OCI-LY3 (cell line): ENCODE measurements at regions not wholly inside any gene's neighbourhood (a gene's known extent, or its start where the extent isn't known, plus 50 kb on each side); places are given as distances from the start of the nearest gene placed in this dataset.

Source experiments
- H2AFZ ChIP-seq: fragments of 200-600, 300-600 bp; shearing (Covaris generic); 2 replicates; pipeline ENCODE4 v1.6.0; 2014; ENCODE audit warnings: antibody characterized with exemption, low read depth, low read length
- H3K27ac ChIP-seq: fragments of 200-600, 300-600 bp; sonication (generic); 2 replicates; pipeline ENCODE4 v1.5.1; 2014; ENCODE audit warnings: mild to moderate bottlenecking, low read length, moderate library complexity, mixed read lengths
- H3K27me3 ChIP-seq: fragments of 200-600, 300-600 bp; sonication (generic); 2 replicates; pipeline ENCODE4 v1.6.1; 2014; ENCODE audit warnings: low read depth, low read length, mixed read lengths
- H3K36me3 ChIP-seq: fragments of 200-600, 300-600 bp; sonication (generic); replicated peaks from 2 replicates; pipeline ENCODE3; 2014; ENCODE audit warnings: low read depth, low read length, mixed read lengths
- H3K4me1 ChIP-seq: fragments of 300-600, 200-600 bp; sonication (generic); 2 replicates; pipeline ENCODE4 v1.6.1; 2014; ENCODE audit warnings: low read length, mixed read lengths
- H3K4me2 ChIP-seq: fragments of 200-600, 300-600 bp; sonication (generic); 2 replicates; pipeline ENCODE4 v1.6.1; 2014; ENCODE audit warnings: low read length, mixed read lengths
- H3K4me3 ChIP-seq: fragments of 300-600, 200-600 bp; sonication (generic); 2 replicates; pipeline ENCODE4 v1.5.1; 2014; ENCODE audit warnings: antibody characterized with exemption, mild to moderate bottlenecking, low read length, moderate library complexity
- H3K79me2 ChIP-seq: fragments of 300-600, 200-600 bp; shearing (Covaris generic); 2 replicates; pipeline ENCODE4 v1.6.1; 2014; ENCODE audit warnings: mild to moderate bottlenecking, low read length, mixed read lengths
- H3K9ac ChIP-seq: fragments of 300-600, 200-600 bp; shearing (Covaris generic); 2 replicates; pipeline ENCODE4 v1.6.0; 2014; ENCODE audit warnings: mild to moderate bottlenecking, low read length, moderate library complexity
- H3K9me3 ChIP-seq: fragments of 200-600, 300-600 bp; shearing (Covaris generic); 2 replicates; pipeline ENCODE4 v1.6.1; 2014; ENCODE audit warnings: low read length, mixed read lengths; ENCODE audit not compliant: insufficient read depth
- H4K20me1 ChIP-seq: fragments of 200-600, 300-600 bp; sonication (generic); 2 replicates; pipeline ENCODE4 v1.6.1; 2016; ENCODE audit warnings: low read length, mixed read lengths; ENCODE audit not compliant: insufficient read depth
- EZH2phosphoT487 ChIP-seq: fragments of 200-600 bp; shearing (Covaris generic); IDR thresholded peaks from 2 replicates; pipeline ENCODE4 v1.6.1; 2018; ENCODE audit warnings: antibody characterized with exemption, mixed run types, low read depth
- TF ChIP-seq, protein P1 (sequence below): fragments of 200-600, 300-600 bp; sonication (generic); IDR thresholded peaks from 2 replicates; pipeline ENCODE4 v1.5.1; 2014; ENCODE audit warnings: antibody characterized with exemption, low read length, low read depth

DNA sequence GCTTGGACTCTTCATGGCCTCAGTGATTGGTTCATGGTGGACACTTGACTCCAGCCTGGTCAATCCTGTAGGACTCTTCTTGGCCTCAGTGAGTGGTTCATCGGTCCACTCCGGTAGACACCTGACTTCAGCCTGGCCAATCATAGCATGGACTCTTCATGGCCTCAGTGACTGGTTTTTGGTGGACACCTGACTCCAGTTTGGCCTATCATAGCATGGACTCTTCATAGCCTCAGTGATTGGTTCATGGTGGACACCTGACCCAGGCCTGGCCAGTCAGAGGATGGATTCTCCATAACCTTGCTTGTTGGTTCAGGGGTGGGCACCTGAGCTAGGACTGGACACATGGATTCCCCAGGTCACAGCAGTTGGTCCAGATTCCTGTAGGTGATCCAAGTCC lies 106.0 kb upstream of the ERCC6L2 start:
- Histone ChIP-seq H3K4me2 (no peak overlapping the region), H3K4me1 (peaks cover 24% of the 10 kb centered on the region), H2AFZ (no peak overlapping the region), H3K27me3 (no peaks in the 10 kb centered on the region), H3K27ac (no peak overlapping the region), H3K36me3 (no peaks in the 10 kb centered on the region), H3K9me3 (no peaks in the 10 kb centered on the region), H3K79me2 (no peaks in the 10 kb centered on the region), H3K9ac (no peak overlapping the region), H3K4me3 (no peak overlapping the region), H4K20me1 (no peaks in the 10 kb centered on the region)
- TF ChIP-seq, protein P1, sequence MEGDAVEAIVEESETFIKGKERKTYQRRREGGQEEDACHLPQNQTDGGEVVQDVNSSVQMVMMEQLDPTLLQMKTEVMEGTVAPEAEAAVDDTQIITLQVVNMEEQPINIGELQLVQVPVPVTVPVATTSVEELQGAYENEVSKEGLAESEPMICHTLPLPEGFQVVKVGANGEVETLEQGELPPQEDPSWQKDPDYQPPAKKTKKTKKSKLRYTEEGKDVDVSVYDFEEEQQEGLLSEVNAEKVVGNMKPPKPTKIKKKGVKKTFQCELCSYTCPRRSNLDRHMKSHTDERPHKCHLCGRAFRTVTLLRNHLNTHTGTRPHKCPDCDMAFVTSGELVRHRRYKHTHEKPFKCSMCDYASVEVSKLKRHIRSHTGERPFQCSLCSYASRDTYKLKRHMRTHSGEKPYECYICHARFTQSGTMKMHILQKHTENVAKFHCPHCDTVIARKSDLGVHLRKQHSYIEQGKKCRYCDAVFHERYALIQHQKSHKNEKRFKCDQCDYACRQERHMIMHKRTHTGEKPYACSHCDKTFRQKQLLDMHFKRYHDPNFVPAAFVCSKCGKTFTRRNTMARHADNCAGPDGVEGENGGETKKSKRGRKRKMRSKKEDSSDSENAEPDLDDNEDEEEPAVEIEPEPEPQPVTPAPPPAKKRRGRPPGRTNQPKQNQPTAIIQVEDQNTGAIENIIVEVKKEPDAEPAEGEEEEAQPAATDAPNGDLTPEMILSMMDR: no peak
- no peak for TF ChIP-seq EZH2phosphoT487

DNA sequence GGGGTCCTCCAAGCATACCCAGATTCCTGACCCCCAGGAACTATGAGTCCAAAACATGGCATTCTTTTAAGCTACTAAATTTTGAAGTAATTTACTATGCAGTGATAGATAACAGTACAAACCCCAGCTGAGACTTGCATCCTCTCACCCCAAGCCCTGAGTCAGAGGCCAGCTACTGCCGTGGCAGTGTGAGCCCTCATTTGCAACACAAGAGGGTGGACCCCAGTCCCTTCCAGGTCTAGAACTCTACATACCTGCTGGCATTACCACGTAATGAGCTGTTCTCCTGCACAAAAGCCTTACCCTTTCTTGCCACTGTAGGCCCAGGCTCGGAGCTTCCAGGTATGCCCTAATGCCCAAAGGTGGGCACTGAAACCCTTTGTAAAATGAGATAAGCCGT lies 108.6 kb upstream of the ERCC6L2 start:
- Histone ChIP-seq H3K79me2 (no peaks in the 10 kb centered on the region), H4K20me1 (no peaks in the 10 kb centered on the region), H3K4me1 (peaks cover 24% of the 10 kb centered on the region), H3K27ac (no peak overlapping the region), H3K4me2 (peak overlapping the region; percentile 64), H3K27me3 (no peaks in the 10 kb centered on the region), H3K36me3 (no peaks in the 10 kb centered on the region), H3K4me3 (no peak overlapping the region), H3K9ac (no peak overlapping the region), H2AFZ (peak overlapping the region; percentile 73; the same call in 1 of the 2 replicates), H3K9me3 (no peaks in the 10 kb centered on the region)
- no peak for TF ChIP-seq EZH2phosphoT487
- TF ChIP-seq, protein P1: no peak

DNA sequence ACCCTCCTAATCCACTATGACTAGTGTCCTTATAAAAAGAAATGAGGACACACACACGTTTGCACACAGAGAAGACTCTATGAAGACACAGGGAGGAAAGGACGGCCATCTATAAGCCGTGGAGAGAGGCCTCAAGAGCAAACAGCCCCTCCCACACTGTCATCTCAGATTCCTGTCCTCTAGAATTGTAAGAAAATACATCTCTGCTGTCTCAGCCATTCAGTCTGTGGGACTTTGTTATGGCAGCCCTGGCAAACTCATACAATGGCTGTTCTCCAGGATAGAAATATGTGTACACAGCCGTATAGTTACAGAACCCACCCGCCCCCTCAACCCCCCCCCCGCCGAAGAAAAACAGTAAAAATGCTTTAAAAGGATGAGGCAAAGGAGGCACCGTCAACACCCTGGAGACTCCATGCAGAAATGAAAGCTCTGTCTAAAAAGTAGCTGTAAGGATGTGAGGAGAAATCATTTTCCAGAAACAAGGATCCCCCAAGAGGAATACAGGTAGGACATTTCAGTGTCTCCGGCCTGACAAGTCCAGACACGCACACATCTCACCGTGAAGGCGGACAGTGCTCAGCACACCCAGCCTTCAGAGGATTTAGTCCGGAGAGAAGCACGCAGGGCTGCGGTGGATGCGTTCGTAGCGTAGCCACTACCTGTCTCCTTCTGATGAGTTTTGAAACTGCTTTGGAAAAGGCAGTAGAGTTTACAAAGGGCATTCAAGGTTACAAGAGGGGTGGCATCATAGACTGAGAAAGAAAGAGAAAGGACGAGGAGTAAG lies 110.8 kb upstream of the ERCC6L2 start:
- Histone ChIP-seq H3K9ac (no peak overlapping the region), H3K4me3 (no peak overlapping the region), H3K9me3 (no peaks in the 10 kb centered on the region), H3K79me2 (no peaks in the 10 kb centered on the region), H3K4me2 (no peak overlapping the region), H4K20me1 (no peaks in the 10 kb centered on the region), H3K27ac (no peak overlapping the region), H2AFZ (no peak overlapping the region), H3K36me3 (no peaks in the 10 kb centered on the region), H3K27me3 (no peaks in the 10 kb centered on the region), H3K4me1 (peaks cover 24% of the 10 kb centered on the region)
- TF ChIP-seq, protein P1: no peak
- no peak for TF ChIP-seq EZH2phosphoT487

DNA sequence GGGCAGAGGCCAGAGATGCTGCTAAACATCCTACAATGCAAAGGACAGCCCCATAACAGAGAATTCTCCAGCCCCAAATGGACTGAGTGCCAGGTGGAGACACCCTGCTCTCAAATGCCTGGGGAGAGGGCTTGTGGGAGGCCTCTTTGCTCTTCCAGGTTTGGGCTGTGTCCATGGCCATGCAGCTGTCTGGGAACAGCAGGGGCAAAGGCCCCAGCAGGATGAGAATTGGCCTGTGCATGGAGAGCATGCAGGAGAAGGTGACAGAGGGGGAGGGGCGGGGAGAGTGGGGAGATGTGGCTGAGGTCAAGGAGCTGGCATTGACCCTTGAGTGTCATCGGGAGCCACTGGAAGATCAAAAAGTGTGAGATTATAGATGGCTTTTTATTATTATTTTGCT lies 111.5 kb upstream of the ERCC6L2 start:
- no peaks in the 10 kb centered on the region for H3K36me3 ChIP-seq
- H3K79me2 ChIP-seq: no peaks in the 10 kb centered on the region
- H4K20me1 ChIP-seq: no peaks in the 10 kb centered on the region
- H3K4me3 ChIP-seq: no peak overlapping the region
- H3K9me3 ChIP-seq: no peaks in the 10 kb centered on the region
- no peaks in the 10 kb centered on the region for H3K27me3 ChIP-seq
- no peak overlapping the region for H2AFZ ChIP-seq
- H3K4me1 ChIP-seq: peaks cover 24% of the 10 kb centered on the region
- no peak for TF ChIP-seq EZH2phosphoT487
- TF ChIP-seq, protein P1: no peak
- H3K27ac ChIP-seq: no peak overlapping the region
- no peak overlapping the region for H3K4me2 ChIP-seq
- H3K9ac ChIP-seq: no peak overlapping the region
